Caco-2 (cell line): ENCODE measurements at regions not wholly inside any gene's neighbourhood (a gene's known extent, or its start where the extent isn't known, plus 50 kb on each side); places are given as distances from the start of the nearest gene placed in this dataset.
"Not testable (repeated sequence)": the region's sequence is repeated elsewhere in the genome, so short reads cannot be mapped to it uniquely, and the experiment has no call there.

Source experiments
- BruUV-seq: library from RNA; stranded (reverse); fragments of 400-500 nt; replicated peaks from 2 replicates; lab custom pipeline; 2021; lab: Mats Ljungman, UMichigan
- CTCF ChIA-PET: fragments of 300-600 bp; sonication (Branson Sonifier 250); formaldehyde crosslinking; loops from one replicate; lab custom pipeline; 2022; ENCODE audit warnings: antibody characterized with exemption; lab: Charles Lee
- POLR2A ChIA-PET: fragments of 300-600 bp; sonication (Branson Sonifier 250); formaldehyde crosslinking; loops from one replicate; lab custom pipeline; 2022; ENCODE audit warnings: antibody characterized with exemption; lab: Charles Lee
- DNase-seq, 2 experiments: peaks; one replicate each; pipeline versions ENCODE4 v3.0.0 to v3.0.0-alpha.2; 2020 to 2022
- H3K27me3 ChIP-seq: replicated peaks from 2 replicates; pipeline ENCODE4 v1.6.0; 2011; ENCODE audit warnings: low read length; ENCODE audit not compliant: control insufficient read depth, insufficient read depth
- H3K36me3 ChIP-seq: 2 replicates; pipeline ENCODE4 v1.5.1; 2011; ENCODE audit warnings: low read length; ENCODE audit not compliant: control insufficient read depth, insufficient read depth
- H3K4me1 ChIP-seq: fragments of 250-450 bp; sonication (Bioruptor Pico); 2 replicates; pipeline ENCODE4 v1.5.1; 2020; ENCODE audit warnings: mild to moderate bottlenecking
- H3K4me3 ChIP-seq: 2 replicates; pipeline ENCODE4 v1.5.1; 2011; ENCODE audit warnings: low read depth, mild to moderate bottlenecking, control low read depth, low read length
- H3K9me3 ChIP-seq: fragments of 250-450 bp; sonication (Bioruptor Pico); 2 replicates; pipeline ENCODE4 v1.5.1; 2020; ENCODE audit warnings: mild to moderate bottlenecking, moderate library complexity
- H3K27ac Mint-ChIP-seq: one replicate; pipeline ENCODE4 v1.8.0; 2022; ENCODE audit warnings: mixed read lengths; ENCODE audit not compliant: unreplicated experiment
- H3K27me3 Mint-ChIP-seq: one replicate; pipeline ENCODE4 v1.8.0; 2022; ENCODE audit warnings: mixed read lengths; ENCODE audit not compliant: insufficient read depth, unreplicated experiment
- H3K36me3 Mint-ChIP-seq: one replicate; pipeline ENCODE4 v1.8.0; 2022; ENCODE audit warnings: mild to moderate bottlenecking, mixed read lengths; ENCODE audit not compliant: insufficient read depth, unreplicated experiment
- H3K4me1 Mint-ChIP-seq: one replicate; pipeline ENCODE4 v1.8.0; 2022; ENCODE audit warnings: low read depth, mixed read lengths; ENCODE audit not compliant: unreplicated experiment
- H3K4me3 Mint-ChIP-seq: one replicate; pipeline ENCODE4 v1.8.0; 2022; ENCODE audit warnings: mild to moderate bottlenecking, moderate library complexity, mixed read lengths; ENCODE audit not compliant: unreplicated experiment
- H3K9me3 Mint-ChIP-seq: one replicate; pipeline ENCODE4 v1.8.0; 2022; ENCODE audit warnings: mixed read lengths; ENCODE audit not compliant: unreplicated experiment
- intact Hi-C: fragments of 100-400 bp; cut with micrococcal nuclease; formaldehyde crosslinking; loops from one replicate; pipeline ENCODE4 v1.10.0; 2022; ENCODE audit not compliant: unreplicated experiment
- TF ChIP-seq, protein P1 (sequence below), 2 experiments: fragments of 200-600 bp in 1 of 2; IDR thresholded peaks; 1 replicate in 1 of 2; 2 replicates in 1 of 2; pipeline versions ENCODE4 v1.5.1 to v1.8.0; 2011 to 2022; ENCODE audit warnings: antibody characterized with exemption in 1 of 2, control low read depth in 1 of 2, inconsistent platforms in 1 of 2, low read depth in 1 of 2, low read length in 1 of 2, mild to moderate bottlenecking in 1 of 2, moderate library complexity in 1 of 2; ENCODE audit not compliant: insufficient read depth in 1 of 2, severe bottlenecking in 1 of 2, unreplicated experiment in 1 of 2

DNA sequence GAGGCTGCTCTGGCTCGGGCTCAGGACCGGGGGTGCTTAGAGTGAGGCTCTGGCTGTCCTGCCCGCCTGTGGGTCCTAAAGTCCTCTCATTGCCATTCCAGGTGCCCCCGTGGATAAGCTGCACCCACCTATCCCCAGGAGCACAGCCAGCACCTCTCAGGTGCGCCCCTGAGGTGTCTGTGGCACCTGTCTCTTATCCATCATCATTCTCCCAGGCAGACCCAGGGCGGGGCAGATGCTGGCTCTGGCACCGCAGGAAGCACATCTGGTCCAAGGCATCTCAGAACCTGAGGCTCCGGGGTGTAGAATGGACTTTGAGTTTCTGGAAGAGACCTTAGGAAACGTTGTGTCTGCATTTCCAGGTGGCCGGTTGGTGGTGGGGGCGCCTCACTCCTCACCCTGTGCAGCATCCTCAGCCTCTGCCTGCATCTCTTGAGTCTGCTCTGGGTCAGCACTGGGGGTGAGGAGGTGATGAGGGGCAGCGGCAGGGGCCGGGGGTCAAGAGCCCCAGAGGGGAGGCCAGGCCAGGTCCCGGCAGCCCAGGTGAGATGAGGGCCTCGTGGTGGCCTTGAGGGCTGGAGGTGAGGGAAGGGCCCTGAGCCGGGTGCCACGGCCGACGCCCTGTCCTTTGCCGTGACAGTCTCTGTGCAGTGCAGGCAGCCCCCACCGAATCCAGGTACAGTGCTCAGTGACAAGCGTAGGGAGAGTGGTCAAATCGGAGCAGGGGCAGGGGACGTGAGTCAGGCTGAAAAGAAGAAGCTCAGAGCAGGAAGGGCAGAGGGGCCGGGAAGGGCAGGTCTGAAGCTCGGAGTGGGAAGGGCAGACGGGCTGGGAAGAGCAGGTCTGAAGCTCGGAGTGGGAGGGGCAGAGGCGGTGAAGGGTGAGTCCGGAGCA lies 173.5 kb downstream of the NPIPB11 start:
- CTCF ChIA-PET: no interaction called here

DNA sequence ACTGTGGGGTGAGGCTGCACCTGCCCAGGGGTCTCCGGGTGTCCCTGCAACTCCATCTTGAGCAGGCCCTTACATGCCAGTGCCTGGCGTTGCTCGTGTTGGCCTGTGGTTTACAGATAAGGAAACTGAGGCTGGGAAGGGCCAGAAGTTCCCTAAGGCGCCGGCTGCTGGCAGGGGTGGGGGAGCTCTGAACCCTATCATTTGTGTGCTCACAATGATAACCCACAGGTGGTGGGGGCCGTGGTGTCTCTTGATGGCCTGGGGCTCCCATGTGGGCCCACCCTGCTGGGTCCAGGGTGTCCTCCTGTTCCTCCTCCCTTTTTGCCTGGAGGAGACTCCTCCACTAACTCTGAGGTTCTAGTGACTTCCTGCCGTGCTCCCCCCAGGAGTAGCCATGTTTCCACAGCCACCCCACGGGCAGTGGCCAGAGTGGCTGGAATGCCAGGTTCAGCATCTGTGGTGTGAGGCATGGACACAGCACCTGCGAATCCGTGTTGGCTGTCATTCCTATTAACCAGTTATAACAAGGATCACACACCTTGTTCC lies 174.3 kb downstream of the NPIPB11 start:
- H3K4me3 Mint-ChIP-seq, H3K4me1 ChIP-seq, intact Hi-C loops, CTCF ChIA-PET, H3K27me3 ChIP-seq, H3K36me3 ChIP-seq, H3K4me1 Mint-ChIP-seq, H3K27me3 Mint-ChIP-seq, BruUV-seq, H3K9me3 Mint-ChIP-seq, H3K27ac Mint-ChIP-seq, H3K36me3 Mint-ChIP-seq, H3K4me3 ChIP-seq, H3K9me3 ChIP-seq, DNase-seq, POLR2A ChIA-PET: not testable (repeated sequence)

More for the DNA sequence above, 173.5 kb downstream of the NPIPB11 start:
- no peaks in the 10 kb centered on the region for H3K9me3 Mint-ChIP-seq
- no peak overlapping the region for H3K4me3 Mint-ChIP-seq
- no peaks in the 10 kb centered on the region for H3K36me3 Mint-ChIP-seq
- H3K4me1 Mint-ChIP-seq: no peaks in the 10 kb centered on the region
- Histone ChIP-seq H3K36me3 (no peaks in the 10 kb centered on the region), H3K9me3 (no peaks in the 10 kb centered on the region), H3K4me3 (no peak overlapping the region), H3K27me3 (no peaks in the 10 kb centered on the region), H3K4me1 (peaks cover 4% of the 10 kb centered on the region; the same call in 1 of the 2 replicates)
- DNase-seq: no peak
- POLR2A ChIA-PET: no interaction called here
- H3K27ac Mint-ChIP-seq: no peak overlapping the region
- BruUV-seq: no TSS peak
- intact Hi-C loops: no loop called here
- no peaks in the 10 kb centered on the region for H3K27me3 Mint-ChIP-seq
- TF ChIP-seq, protein P1, sequence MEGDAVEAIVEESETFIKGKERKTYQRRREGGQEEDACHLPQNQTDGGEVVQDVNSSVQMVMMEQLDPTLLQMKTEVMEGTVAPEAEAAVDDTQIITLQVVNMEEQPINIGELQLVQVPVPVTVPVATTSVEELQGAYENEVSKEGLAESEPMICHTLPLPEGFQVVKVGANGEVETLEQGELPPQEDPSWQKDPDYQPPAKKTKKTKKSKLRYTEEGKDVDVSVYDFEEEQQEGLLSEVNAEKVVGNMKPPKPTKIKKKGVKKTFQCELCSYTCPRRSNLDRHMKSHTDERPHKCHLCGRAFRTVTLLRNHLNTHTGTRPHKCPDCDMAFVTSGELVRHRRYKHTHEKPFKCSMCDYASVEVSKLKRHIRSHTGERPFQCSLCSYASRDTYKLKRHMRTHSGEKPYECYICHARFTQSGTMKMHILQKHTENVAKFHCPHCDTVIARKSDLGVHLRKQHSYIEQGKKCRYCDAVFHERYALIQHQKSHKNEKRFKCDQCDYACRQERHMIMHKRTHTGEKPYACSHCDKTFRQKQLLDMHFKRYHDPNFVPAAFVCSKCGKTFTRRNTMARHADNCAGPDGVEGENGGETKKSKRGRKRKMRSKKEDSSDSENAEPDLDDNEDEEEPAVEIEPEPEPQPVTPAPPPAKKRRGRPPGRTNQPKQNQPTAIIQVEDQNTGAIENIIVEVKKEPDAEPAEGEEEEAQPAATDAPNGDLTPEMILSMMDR (IDR thresholded peaks at IDR 0.05; ENCODE audit: insufficient read depth in 1 of 2, low read depth in 1 of 2, low read length in 1 of 2, severe bottlenecking in 1 of 2, unreplicated experiment in 1 of 2): no peak

DNA sequence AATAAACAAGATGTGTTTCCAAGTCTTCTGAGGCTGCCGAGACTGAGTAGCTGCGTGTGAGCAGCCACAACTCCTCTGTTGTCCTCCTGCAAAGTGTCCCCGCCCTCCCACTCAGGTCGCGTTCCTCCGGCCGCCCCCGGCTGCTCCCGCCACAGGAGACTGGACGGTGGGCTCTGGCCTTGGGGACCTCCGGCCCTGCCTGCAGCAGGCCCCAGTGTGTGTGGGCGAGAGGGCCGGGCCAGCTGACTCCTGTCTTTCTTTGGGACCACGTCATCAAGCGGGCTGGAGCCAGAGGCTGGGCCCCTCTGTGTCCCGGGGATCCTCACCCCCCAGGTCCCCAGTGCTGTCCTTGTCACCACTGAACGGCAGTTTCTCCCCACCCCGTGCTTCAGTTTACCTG lies 175.3 kb downstream of the NPIPB11 start:
- POLR2A ChIA-PET: no interaction called here
- no peak overlapping the region for H3K4me3 ChIP-seq
- H3K4me1 ChIP-seq: peaks cover 4% of the 10 kb centered on the region; the same call in 1 of the 2 replicates
- H3K4me1 Mint-ChIP-seq: no peaks in the 10 kb centered on the region
- no peak for DNase-seq
- intact Hi-C loops: no loop called here
- no peaks in the 10 kb centered on the region for H3K27me3 Mint-ChIP-seq
- CTCF ChIA-PET: interaction anchor here (0.6 kb wide), 1 partner anchor 119 kb away, joined by 3 read pairs; no protein-coding TSS in a partner anchor
- TF ChIP-seq, protein P1 (IDR thresholded peaks at IDR 0.05; ENCODE audit: insufficient read depth in 1 of 2, low read depth in 1 of 2, low read length in 1 of 2, severe bottlenecking in 1 of 2, unreplicated experiment in 1 of 2): no peak
- H3K36me3 Mint-ChIP-seq: no peaks in the 10 kb centered on the region
- H3K27me3 ChIP-seq: no peaks in the 10 kb centered on the region
- H3K27ac Mint-ChIP-seq: no peak overlapping the region
- no TSS peak for BruUV-seq
- peaks cover 10% of the 10 kb centered on the region for H3K9me3 Mint-ChIP-seq
- no peaks in the 10 kb centered on the region for H3K9me3 ChIP-seq
- H3K36me3 ChIP-seq: no peaks in the 10 kb centered on the region
- no peak overlapping the region for H3K4me3 Mint-ChIP-seq
